ENCODE measurements at regions not wholly inside any gene's neighbourhood (a gene's known extent, or its start where the extent isn't known, plus 50 kb on each side); places are given as distances from the start of the nearest gene placed in this dataset.
"Not testable (repeated sequence)": the region's sequence is repeated elsewhere in the genome, so short reads cannot be mapped to it uniquely, and the experiment has no call there.

DNA sequence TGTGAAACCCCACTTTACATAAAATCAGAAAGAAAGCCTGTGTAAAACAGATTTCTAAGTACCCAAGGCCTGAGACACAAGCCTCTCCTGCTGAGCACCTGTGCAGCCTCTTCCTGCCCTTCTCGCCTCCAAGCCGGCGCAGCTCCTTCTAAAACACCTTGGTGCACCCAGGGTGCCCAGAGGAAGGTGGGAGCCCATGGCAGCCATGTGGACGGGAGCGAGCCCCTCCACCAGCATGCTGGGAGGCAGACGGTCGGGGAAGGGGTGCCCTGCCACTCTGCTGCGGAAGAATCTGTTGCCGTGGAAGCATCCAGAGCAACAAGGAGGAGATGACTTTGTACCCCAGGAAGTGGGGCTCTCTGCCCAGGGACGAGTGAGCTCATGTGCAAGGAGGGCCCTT, 103.1 kb upstream of the C14orf180 start:
- Histone ChIP-seq H3K4me3 (ENCODE audit: low read length in 2 of 2) (no peak overlapping the region), H3K27me3 (ENCODE audit: control insufficient read depth in 2 of 2, insufficient read depth in 2 of 2, low read length in 2 of 2) (peaks cover 0 to 4% of the 10 kb centered on the region in 2 donors), H3K36me3 (ENCODE audit: control insufficient read depth in 2 of 2, insufficient read depth in 2 of 2, low read length in 2 of 2) (no peaks in the 10 kb centered on the region), H3K27ac (ENCODE audit: low read depth in 2 of 2, low read length in 2 of 2) (no peak overlapping the region), H3K9me3 (ENCODE audit: control insufficient read depth in 2 of 2, low read length in 2 of 2) (no peaks in the 10 kb centered on the region), H3K4me1 (ENCODE audit: control insufficient read depth in 2 of 2, insufficient read depth in 2 of 2, low read length in 2 of 2) (no peaks in the 10 kb centered on the region), H3K9ac (ENCODE audit: low read depth in 1 of 2, low read length in 2 of 2) (no peak overlapping the region)

DNA sequence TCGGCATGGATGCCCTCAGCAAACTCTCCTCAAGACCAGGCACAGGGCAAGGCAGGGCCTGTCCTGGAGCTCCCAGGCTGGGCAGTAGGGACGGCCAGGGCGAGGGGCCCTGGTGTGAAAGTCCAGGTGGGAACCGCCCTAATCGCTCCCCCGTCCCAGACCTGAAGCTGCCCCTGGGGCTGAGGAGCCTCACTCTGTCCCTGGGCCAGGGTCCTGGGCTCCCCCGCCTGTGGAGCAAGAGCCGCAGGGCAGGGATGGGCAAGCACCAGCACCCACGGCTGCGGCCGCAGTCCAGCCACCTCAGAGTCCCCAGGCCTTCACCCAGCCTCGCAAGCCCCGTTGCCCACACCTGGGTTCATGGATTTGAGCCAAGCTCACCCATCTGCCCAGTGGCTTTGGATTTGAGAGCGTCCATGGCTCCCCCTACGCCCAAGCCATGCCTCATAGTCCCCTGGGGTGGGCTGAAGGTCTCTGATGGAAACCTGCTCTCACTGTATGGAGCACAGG, 102.4 kb upstream of the C14orf180 start:
- H3K27me3 ChIP-seq (ENCODE audit: control insufficient read depth in 2 of 2, insufficient read depth in 2 of 2, low read length in 2 of 2) = peaks cover 0 to 4% of the 10 kb centered on the region in 2 donors
- H3K27ac ChIP-seq (ENCODE audit: low read depth in 2 of 2, low read length in 2 of 2) = no peak overlapping the region
- no peak overlapping the region for H3K4me3 ChIP-seq (ENCODE audit: low read length in 2 of 2)
- no peaks in the 10 kb centered on the region for H3K36me3 ChIP-seq (ENCODE audit: control insufficient read depth in 2 of 2, insufficient read depth in 2 of 2, low read length in 2 of 2)
- no peaks in the 10 kb centered on the region for H3K9me3 ChIP-seq (ENCODE audit: control insufficient read depth in 2 of 2, low read length in 2 of 2)
- H3K4me1 ChIP-seq (ENCODE audit: control insufficient read depth in 2 of 2, insufficient read depth in 2 of 2, low read length in 2 of 2) = no peaks in the 10 kb centered on the region
- H3K9ac ChIP-seq (ENCODE audit: low read depth in 1 of 2, low read length in 2 of 2) = no peak overlapping the region

DNA sequence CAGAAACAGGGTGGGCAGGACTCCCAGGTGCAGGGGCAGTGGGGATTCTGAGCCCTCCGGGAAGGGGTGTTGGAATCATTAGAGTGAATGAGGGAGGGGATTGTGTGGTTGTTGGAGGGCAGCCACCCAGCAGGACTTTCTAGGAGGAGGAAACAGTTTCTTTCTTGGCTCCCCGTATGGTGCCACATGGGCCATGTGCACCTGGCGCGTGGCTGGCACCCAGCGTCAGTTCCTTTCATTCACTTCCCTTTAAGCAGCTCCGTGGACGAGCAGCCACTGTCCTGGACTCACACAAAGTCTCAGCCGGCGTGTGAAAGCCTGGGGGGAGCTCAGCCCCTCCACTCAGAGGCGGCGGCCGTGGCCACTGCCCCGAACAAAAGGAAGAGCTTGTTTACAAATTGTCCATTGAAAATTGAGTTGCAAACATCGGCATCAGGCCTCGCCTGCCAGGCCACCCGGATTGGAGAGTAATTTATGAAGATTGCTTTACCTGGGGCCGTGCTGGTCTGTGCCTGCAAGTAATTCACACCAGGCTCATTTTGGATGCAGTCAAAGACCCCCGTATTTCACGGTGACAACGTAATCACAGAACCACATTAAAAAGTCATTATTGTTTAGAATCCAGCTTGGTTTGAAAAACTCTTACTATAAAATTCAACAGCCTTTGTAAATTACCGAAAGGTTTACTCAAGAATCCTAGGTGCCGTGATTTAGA, 101.7 kb upstream of the C14orf180 start:
- H3K4me1 ChIP-seq (ENCODE audit: control insufficient read depth in 2 of 2, insufficient read depth in 2 of 2, low read length in 2 of 2) = no peaks in the 10 kb centered on the region
- H3K27ac ChIP-seq (ENCODE audit: low read depth in 2 of 2, low read length in 2 of 2) = no peak overlapping the region
- H3K4me3 ChIP-seq (ENCODE audit: low read length in 2 of 2) = no peak overlapping the region
- peaks cover 0 to 4% of the 10 kb centered on the region in 2 donors for H3K27me3 ChIP-seq (ENCODE audit: control insufficient read depth in 2 of 2, insufficient read depth in 2 of 2, low read length in 2 of 2)
- no peak overlapping the region for H3K9ac ChIP-seq (ENCODE audit: low read depth in 1 of 2, low read length in 2 of 2)
- H3K36me3 ChIP-seq (ENCODE audit: control insufficient read depth in 2 of 2, insufficient read depth in 2 of 2, low read length in 2 of 2) = no peaks in the 10 kb centered on the region
- H3K9me3 ChIP-seq (ENCODE audit: control insufficient read depth in 2 of 2, low read length in 2 of 2) = no peaks in the 10 kb centered on the region

DNA sequence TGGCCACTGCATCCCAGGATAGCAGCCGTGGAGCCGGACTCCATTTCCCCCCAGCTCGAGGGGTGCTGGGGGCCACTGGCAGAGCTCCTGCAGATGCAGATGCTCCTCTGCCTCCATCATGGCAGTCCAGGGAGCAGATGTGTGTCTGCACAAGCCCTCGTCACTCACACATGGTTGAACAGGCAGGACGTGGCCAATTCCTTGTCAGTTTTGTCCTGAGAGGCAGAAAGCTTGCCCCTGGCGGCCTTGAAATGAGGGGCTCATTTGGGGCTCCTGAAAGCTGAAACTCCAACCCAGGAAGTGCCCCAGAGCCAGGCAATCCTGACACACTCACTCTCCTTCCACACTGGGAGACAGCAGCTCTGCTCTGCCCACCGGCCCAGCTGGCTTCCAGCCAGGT, 100.9 kb upstream of the C14orf180 start:
- no peak overlapping the region for H3K27ac ChIP-seq (ENCODE audit: low read depth in 2 of 2, low read length in 2 of 2)
- peaks cover 0 to 5% of the 10 kb centered on the region in 2 donors for H3K27me3 ChIP-seq (ENCODE audit: control insufficient read depth in 2 of 2, insufficient read depth in 2 of 2, low read length in 2 of 2)
- no peak overlapping the region for H3K9ac ChIP-seq (ENCODE audit: low read depth in 1 of 2, low read length in 2 of 2)
- no peaks in the 10 kb centered on the region for H3K4me1 ChIP-seq (ENCODE audit: control insufficient read depth in 2 of 2, insufficient read depth in 2 of 2, low read length in 2 of 2)
- H3K9me3 ChIP-seq (ENCODE audit: control insufficient read depth in 2 of 2, low read length in 2 of 2) = peaks cover 0 to 2% of the 10 kb centered on the region in 2 donors
- H3K4me3 ChIP-seq (ENCODE audit: low read length in 2 of 2) = no peak overlapping the region
- H3K36me3 ChIP-seq (ENCODE audit: control insufficient read depth in 2 of 2, insufficient read depth in 2 of 2, low read length in 2 of 2) = no peaks in the 10 kb centered on the region

DNA sequence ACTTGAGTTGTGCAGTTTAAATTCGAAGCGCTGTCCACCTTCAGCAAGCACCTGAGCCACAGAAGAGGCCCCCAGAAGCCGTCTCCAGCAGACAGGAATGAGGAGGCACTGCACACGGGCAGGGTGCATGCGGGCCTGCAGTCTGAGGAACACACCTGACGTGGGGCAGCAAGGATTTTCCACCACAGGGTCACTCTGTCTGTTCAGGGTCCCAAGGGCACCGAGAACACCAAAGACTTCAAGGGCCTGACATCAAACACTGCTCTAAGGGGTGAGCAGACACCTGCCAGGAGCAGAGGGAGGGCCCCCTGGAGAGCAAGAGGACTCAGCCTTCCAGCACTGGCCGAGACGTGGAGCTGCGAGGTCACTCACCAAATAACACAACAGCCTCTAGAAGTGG, 99.7 kb upstream of the C14orf180 start:
- Histone ChIP-seq H3K36me3 (ENCODE audit: control insufficient read depth in 2 of 2, insufficient read depth in 2 of 2, low read length in 2 of 2) (no peaks in the 10 kb centered on the region), H3K9ac (ENCODE audit: low read depth in 1 of 2, low read length in 2 of 2) (no peak overlapping the region), H3K4me1 (ENCODE audit: control insufficient read depth in 2 of 2, insufficient read depth in 2 of 2, low read length in 2 of 2) (no peaks in the 10 kb centered on the region), H3K9me3 (ENCODE audit: control insufficient read depth in 2 of 2, low read length in 2 of 2) (peaks cover 0 to 2% of the 10 kb centered on the region in 2 donors), H3K4me3 (ENCODE audit: low read length in 2 of 2) (no peak overlapping the region), H3K27me3 (ENCODE audit: control insufficient read depth in 2 of 2, insufficient read depth in 2 of 2, low read length in 2 of 2) (peaks cover 0 to 7% of the 10 kb centered on the region in 2 donors), H3K27ac (ENCODE audit: low read depth in 2 of 2, low read length in 2 of 2) (no peak overlapping the region)

DNA sequence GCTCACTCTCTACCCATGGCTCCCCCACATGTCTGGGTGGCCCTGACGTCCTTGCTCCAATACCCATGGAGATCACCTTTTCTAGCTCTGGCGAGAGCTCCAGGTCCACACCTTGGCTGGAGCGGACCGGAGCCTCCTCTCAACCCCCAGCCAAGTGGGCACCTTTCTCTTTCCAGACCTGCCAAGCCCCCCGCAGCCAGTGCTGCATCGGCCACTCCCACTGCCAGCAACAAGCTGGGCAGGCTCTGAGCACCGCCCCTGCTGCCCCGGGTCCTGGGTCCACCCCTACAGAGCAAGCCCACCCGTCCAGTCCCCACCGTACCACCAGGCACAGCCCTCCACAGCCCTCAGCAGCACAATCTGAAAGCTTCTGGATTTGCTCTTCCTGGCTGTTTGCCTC, 98.2 kb upstream of the C14orf180 start:
- Histone ChIP-seq H3K9me3 (ENCODE audit: control insufficient read depth in 2 of 2, low read length in 2 of 2) (peaks cover 0 to 2% of the 10 kb centered on the region in 2 donors), H3K36me3 (ENCODE audit: control insufficient read depth in 2 of 2, insufficient read depth in 2 of 2, low read length in 2 of 2) (no peaks in the 10 kb centered on the region), H3K4me1 (ENCODE audit: control insufficient read depth in 2 of 2, insufficient read depth in 2 of 2, low read length in 2 of 2) (no peaks in the 10 kb centered on the region), H3K9ac (ENCODE audit: low read depth in 1 of 2, low read length in 2 of 2) (no peak overlapping the region), H3K27me3 (ENCODE audit: control insufficient read depth in 2 of 2, insufficient read depth in 2 of 2, low read length in 2 of 2) (peaks cover 0 to 7% of the 10 kb centered on the region in 2 donors), H3K4me3 (ENCODE audit: low read length in 2 of 2) (no peak overlapping the region), H3K27ac (ENCODE audit: low read depth in 2 of 2, low read length in 2 of 2) (no peak overlapping the region)

DNA sequence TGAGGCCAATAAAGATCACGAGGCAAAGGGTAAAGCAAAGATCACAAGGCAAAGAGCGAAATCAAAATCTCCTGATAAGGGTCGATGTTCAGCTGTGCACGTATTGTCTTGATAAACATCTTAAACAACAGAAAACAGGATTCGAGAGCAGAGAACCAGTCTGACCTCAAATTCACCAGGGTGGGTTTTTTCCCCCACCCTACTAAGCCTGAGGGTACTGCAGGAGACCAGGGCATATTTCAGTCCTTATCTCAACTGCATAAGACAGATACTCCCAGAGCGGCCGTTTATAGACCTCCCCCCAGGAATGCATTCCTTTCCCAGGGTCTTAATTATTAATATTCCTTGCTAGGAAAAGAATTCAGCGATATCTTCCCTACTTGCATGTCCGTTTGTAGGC, 97.5 kb upstream of the C14orf180 start:
- not testable (repeated sequence) for H3K36me3 ChIP-seq (ENCODE audit: control insufficient read depth in 2 of 2, insufficient read depth in 2 of 2, low read length in 2 of 2); H3K27me3 ChIP-seq (ENCODE audit: control insufficient read depth in 2 of 2, insufficient read depth in 2 of 2, low read length in 2 of 2); H3K9me3 ChIP-seq (ENCODE audit: control insufficient read depth in 2 of 2, low read length in 2 of 2); H3K4me3 ChIP-seq (ENCODE audit: low read length in 2 of 2); H3K27ac ChIP-seq (ENCODE audit: low read depth in 2 of 2, low read length in 2 of 2); H3K9ac ChIP-seq (ENCODE audit: low read depth in 1 of 2, low read length in 2 of 2); H3K4me1 ChIP-seq (ENCODE audit: control insufficient read depth in 2 of 2, insufficient read depth in 2 of 2, low read length in 2 of 2)

DNA sequence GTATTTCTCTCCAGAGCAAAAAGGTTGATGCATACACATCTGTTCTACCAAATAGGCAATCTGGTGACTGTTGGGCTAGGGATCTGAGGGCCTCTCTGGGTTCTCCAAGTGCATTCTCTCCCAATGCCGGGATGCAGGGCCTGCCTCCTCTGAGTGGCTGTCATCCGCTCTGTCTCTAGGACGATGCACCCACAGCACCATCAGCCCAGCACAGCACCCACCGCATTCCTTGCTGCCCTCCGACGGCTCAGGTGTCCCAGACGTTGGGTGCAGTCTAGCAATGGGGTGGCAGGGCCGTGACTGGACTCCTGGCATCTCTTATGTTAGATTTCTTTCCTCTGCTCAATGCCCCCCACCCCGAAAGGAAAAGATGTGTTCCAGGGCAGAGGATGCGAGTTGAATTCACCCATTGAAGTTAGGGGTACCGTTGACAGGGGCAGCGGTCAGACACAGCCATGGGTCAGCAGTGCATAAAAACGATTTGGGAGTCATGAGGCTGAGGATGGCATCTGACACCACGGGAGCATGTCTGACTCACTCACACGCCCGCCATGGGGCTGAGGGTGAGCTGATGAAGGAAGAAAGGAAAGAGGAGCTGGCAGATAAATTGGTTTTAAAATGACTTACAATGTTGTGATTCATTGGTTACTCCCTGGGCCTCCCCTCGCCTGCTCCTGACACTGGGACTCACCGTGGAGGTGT, 93.2 kb upstream of the C14orf180 start:
- no peaks in the 10 kb centered on the region for H3K4me1 ChIP-seq (ENCODE audit: control insufficient read depth in 2 of 2, insufficient read depth in 2 of 2, low read length in 2 of 2)
- peaks cover 0 to 3% of the 10 kb centered on the region in 2 donors for H3K27me3 ChIP-seq (ENCODE audit: control insufficient read depth in 2 of 2, insufficient read depth in 2 of 2, low read length in 2 of 2)
- H3K9ac ChIP-seq (ENCODE audit: low read depth in 1 of 2, low read length in 2 of 2) = no peak overlapping the region
- H3K4me3 ChIP-seq (ENCODE audit: low read length in 2 of 2) = no peak overlapping the region
- no peaks in the 10 kb centered on the region for H3K36me3 ChIP-seq (ENCODE audit: control insufficient read depth in 2 of 2, insufficient read depth in 2 of 2, low read length in 2 of 2)
- H3K9me3 ChIP-seq (ENCODE audit: control insufficient read depth in 2 of 2, low read length in 2 of 2) = peaks cover 0 to 2% of the 10 kb centered on the region in 2 donors
- no peak overlapping the region for H3K27ac ChIP-seq (ENCODE audit: low read depth in 2 of 2, low read length in 2 of 2)

DNA sequence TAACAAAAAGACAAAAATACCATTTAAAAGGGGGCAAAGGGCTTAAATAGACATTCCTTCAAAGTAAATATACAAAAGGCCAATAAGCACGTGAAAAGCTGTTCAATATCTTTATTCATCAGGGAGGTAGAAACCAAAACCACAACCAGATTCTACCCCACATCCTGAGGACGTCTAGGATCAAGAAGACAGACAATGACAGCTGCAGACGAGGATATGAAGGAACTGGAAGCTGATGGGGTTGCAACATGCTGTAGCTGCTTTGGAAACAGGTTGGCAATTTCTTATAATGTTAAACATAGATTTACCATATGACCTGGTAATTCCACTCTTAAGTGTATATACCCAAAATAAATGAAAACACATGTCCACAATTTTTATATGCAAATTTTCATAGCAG, 85.1 kb upstream of the C14orf180 start:
- Histone ChIP-seq H3K9me3 (ENCODE audit: control insufficient read depth in 2 of 2, low read length in 2 of 2) (peaks cover 0 to 3% of the 10 kb centered on the region in 2 donors), H3K4me1 (ENCODE audit: control insufficient read depth in 2 of 2, insufficient read depth in 2 of 2, low read length in 2 of 2) (no peaks in the 10 kb centered on the region), H3K27ac (ENCODE audit: low read depth in 2 of 2, low read length in 2 of 2) (no peak overlapping the region), H3K36me3 (ENCODE audit: control insufficient read depth in 2 of 2, insufficient read depth in 2 of 2, low read length in 2 of 2) (no peaks in the 10 kb centered on the region), H3K9ac (ENCODE audit: low read depth in 1 of 2, low read length in 2 of 2) (no peak overlapping the region), H3K27me3 (ENCODE audit: control insufficient read depth in 2 of 2, insufficient read depth in 2 of 2, low read length in 2 of 2) (peaks cover 0 to 5% of the 10 kb centered on the region in 2 donors), H3K4me3 (ENCODE audit: low read length in 2 of 2) (no peak overlapping the region)

DNA sequence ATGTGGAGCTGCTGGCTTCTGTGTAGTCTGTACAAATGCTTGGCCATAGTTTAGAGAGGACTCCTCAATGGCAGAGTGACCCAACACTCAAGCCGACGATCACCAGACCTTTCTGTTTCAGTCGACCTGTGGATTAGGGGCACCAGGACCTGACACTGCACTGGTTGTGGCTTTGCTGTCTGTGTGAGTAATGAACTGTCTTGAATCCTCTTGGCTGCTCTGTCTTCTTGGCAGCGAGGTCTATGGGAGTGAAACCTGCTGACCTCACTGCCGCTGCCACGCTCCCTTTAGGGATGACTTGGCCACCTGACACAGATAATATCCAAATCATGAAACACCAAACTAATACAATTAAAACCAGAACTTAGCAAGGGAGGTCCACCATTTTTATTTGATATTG, 83.5 kb upstream of the C14orf180 start:
- no peaks in the 10 kb centered on the region for H3K4me1 ChIP-seq (ENCODE audit: control insufficient read depth in 2 of 2, insufficient read depth in 2 of 2, low read length in 2 of 2)
- H3K9me3 ChIP-seq (ENCODE audit: control insufficient read depth in 2 of 2, low read length in 2 of 2) = peaks cover 0 to 3% of the 10 kb centered on the region in 2 donors
- no peak overlapping the region for H3K4me3 ChIP-seq (ENCODE audit: low read length in 2 of 2)
- no peak overlapping the region for H3K27ac ChIP-seq (ENCODE audit: low read depth in 2 of 2, low read length in 2 of 2)
- H3K9ac ChIP-seq (ENCODE audit: low read depth in 1 of 2, low read length in 2 of 2) = no peak overlapping the region
- H3K36me3 ChIP-seq (ENCODE audit: control insufficient read depth in 2 of 2, insufficient read depth in 2 of 2, low read length in 2 of 2) = no peaks in the 10 kb centered on the region
- peaks cover 0 to 8% of the 10 kb centered on the region in 2 donors for H3K27me3 ChIP-seq (ENCODE audit: control insufficient read depth in 2 of 2, insufficient read depth in 2 of 2, low read length in 2 of 2)
